NCI-H2171 treated with DMSO at 0.1 percent for 48 hours (cell line): ENCODE measurements at regions not wholly inside any gene's neighbourhood (a gene's known extent, or its start where the extent isn't known, plus 50 kb on each side); places are given as distances from the start of the nearest gene placed in this dataset.

Experiments used
- DNase-seq: peaks from one replicate; lab custom pipeline; 2025; lab: John Stamatoyannopoulos, UW

DNA sequence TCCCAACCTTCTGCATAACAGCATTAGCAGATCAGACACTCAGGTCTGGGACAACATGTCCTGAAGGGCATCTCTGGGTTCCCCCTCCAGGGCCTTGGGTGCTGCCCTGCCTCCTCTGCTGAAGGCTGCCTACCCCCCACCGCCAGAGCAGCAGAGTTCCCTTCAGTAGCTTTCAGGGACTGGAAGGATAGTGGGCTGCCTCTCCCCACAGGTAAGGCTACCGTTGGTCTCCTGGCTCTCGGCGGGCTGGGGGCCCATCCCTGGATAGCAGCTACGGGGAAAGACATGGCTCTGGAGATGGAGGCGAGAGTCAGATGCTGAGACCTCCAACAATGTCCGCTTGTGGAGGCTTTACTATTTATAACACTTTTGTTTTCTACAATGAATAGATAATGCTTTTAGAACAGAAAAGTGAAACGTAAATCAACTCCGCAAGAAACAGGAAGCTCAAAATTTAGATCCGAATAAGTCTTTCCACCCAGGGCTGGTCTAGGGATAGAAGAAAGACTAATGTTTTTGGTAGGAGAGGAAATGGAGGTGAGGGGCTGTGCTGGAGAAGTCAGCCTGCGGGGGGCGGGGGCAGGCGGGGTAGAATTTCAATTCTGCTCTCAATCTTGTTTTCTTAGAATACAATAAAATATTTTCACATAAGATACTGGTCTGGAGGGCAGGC, 58.4 kb downstream of the ARL4C start:
- DNase-seq, result no peak

DNA sequence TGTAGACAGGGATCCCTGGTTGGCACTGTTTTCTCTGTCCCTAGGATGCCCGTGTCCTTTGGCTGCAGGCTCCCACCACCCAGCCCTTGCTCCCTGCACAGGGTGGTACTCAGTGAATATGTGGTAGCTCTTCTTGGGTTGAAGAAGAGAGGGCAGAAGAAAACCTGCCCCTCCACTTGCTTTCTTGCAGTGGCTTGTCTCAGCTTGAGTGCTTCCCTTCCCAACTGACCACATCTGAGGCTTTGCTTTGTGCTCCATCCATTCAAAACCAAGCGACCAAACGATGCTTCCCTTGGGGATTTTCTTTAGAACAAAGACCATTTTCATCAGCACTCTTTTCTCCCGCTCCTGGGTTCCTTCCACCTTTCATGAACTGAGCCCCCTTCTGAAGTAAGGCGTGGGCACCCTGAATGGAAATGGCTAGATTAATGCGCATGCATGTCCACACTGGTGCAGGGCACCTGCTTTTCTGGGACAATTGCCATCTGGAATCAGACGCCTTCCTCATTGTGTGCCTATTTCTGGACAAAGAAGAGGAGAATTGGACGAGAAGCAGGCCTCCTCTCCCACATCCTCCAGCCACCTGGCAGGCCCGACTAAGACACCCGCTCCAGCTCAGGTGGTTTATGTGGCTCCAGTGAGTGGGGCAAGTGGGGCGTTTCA, 59.1 kb downstream of the ARL4C start:
- DNase-seq, result no peak

- no peak for DNase-seq
Observed at GRCh38 chr2:234436482-234436837, 60.4 kb downstream of the ARL4C start.

- no peak for DNase-seq
Observed at GRCh38 chr2:234435836-234436481, 60.9 kb downstream of the ARL4C start.

DNA sequence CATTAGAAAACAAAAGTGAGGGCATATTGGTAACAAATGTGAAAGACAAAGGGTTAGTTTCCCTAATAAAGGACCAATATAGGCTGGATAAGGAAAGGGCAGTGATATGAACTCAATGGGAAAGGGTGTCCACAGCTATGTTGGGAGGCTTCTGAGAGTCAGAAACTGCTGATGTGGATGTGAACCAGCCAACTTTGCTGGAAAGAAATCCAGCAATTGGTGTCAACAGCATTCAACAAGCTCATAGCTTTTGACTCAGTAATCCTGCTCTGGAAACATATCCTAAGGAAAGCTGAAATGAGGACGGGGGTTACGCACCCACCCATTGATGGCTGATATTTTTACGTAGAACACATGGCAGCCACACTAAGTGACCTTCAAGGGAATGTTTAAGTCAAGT, 63.7 kb downstream of the ARL4C start:
- no peak for DNase-seq

DNA sequence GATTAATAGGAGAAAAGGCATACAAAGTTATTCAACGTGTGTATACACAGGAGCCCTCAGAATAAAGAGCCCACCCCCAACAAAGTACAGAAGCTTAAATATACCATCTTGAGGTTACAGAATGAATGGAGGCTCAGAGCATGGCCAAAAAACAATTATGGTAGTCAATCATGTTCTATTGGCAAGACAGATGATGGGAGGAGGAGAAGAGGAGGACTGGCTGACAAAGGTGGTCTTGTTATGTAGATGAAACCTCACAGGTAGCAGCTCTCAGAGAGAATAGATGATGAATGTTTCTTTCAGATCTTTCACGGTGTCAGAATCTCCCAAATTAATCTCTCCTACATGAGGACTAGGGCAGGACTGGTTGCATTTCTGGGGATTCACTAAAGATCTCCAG, 66.0 kb downstream of the ARL4C start:
- DNase-seq, result no peak

DNA sequence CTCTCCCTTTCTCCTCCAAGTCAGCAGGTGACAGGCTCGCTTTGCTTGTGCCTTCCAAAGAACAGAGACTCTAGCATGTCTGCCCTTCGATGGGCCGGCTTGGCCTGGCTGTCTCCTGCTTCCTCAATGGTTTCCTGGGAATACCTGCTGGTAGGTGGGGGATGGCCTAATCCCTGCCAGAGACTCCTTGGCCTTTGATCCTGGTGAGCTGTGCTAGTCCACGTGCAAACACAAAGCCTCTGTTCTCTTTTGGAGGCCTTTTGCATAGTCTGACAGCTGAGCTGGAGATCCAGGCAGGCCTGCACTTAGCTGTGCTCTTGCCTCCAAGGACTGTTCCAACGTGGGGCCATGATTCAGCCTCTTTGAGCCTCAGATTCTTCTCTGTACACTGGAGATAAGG, 67.6 kb downstream of the ARL4C start:
- no peak for DNase-seq

DNA sequence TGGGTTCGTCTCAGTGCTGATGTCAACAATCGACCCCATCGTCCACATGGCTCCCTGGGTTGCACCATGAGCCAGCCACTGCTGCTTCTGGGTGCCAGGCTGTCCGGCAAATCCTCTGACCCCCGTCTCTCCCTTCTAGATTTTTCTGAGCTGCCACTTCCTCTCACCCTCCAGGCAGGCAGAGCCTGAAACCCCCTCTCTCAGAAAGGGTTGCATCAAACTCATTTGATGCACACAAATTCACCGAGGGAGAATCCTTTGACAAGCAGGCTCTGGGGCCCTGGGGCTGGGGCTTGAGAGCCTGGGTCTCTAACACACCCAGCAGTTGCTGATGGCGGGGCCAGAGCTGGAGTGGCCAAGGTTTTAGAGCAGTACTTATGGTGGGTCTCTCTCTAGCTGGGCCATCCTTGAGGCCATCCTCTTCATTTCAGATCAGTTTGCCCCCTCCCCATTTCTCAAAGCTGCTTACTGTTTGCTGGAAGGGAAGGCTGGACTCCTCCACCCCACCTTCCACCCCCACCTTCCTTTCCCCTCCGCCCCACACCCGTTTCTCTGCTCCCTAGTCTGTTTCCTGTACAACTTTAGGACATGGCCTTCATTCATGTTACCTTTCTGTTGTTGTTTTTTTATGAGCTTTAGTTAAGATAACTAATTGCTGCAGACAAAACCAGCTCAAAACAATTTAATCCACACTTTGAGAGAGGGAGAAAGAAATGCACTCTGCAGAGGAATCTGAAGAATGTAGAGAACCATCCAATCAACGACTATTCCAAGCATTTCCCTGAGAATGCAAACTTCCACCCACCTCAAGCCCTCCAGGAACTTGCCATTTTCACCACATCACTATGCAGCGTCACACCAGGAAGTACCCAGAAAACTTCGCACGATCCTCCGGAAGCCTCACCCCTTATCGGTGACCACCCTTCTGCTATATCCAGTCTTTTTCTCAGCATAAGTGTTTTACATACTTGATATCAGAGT, 69.5 kb downstream of the ARL4C start:
- no peak for DNase-seq

GRCh38 chr2:234426616-234427015, 70.3 kb downstream of the ARL4C start:
- no peak for DNase-seq

- DNase-seq, result no peak
Observed at GRCh38 chr2:234425639-234426603, 71.0 kb downstream of the ARL4C start.

DNA sequence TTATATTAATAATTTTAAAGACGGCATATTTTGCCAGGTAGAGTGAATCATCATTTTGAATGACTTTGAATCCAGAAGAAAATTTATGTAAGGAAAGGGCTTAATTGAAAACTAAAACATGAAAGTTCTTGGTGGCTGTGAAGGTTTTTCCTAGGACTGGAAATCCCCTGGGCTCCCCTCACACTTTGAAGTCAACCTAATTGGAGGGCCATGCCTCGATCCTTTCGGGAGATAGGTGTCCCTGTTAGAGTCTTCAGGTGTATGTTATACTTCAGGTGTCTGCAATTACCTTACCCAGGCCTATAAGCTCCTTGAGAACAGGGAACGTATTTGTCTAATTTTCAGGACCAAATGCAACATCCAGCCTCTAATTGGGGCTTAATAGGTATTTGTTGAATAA, 73.0 kb downstream of the ARL4C start:
- no peak for DNase-seq

DNA sequence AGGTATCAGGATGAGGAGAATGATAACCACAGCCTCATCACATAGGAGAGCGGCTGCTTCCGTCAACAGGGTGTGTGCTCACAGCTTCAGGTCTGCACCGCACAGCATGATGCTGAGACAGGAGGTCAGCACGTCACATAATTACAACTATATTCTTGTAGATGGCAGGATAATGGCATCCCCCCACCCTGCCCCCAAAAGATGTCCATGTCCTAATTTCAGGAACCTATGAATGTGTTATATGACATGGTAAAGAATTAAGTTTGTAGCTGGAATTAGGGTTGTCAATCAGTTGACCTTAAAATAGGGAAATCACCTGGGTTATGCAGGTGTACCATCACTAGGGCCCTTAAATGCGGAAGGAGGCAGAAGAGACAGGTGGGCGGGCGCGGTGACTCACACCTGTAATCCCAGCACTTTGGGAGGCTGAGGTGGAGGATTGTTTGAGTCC, 73.9 kb downstream of the ARL4C start:
- no peak for DNase-seq

DNA sequence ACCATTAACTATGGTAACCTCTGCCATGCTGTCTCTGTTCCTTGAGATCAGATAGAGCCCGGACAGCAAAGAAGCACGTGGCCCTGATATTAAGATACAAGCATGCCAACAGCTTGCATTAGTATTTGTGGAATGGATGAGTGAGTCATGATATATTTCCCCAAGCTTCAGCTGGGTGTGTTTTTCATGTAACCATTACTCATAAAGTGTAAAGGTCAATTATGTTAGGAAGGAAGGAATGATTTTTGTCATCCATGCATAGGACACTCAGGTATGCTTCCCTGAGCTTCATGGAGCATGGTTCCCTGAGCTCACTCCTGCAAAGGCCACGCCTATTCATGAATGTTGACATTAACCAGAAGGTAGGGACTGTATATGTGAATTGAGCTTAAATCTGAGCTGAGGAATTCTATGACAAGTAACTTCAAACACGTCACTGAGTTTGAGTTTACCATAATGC, 74.6 kb downstream of the ARL4C start:
- DNase-seq, result no peak

DNA sequence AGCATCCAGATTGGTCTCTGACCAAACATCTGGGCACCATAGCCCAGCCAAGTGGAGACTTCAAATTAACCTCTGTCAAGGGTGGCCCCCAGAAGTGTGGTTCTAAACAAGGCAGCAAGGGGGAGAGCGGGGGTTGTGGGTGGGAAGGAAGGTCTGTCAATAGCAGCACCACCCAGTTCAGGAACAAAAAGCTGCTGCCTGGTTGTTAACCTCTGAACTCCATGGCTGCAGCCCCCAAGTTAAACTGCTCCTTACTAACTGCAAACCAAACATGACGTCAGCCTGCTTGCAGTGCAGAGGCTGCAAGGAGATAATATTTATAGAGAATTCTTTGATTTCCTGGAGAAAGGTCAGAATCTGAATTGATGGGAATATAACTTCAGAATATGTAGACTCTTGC, 76.5 kb downstream of the ARL4C start:
- no peak for DNase-seq

- no peak for DNase-seq
Observed at GRCh38 chr2:234419726-234420125, 77.2 kb downstream of the ARL4C start.

DNA sequence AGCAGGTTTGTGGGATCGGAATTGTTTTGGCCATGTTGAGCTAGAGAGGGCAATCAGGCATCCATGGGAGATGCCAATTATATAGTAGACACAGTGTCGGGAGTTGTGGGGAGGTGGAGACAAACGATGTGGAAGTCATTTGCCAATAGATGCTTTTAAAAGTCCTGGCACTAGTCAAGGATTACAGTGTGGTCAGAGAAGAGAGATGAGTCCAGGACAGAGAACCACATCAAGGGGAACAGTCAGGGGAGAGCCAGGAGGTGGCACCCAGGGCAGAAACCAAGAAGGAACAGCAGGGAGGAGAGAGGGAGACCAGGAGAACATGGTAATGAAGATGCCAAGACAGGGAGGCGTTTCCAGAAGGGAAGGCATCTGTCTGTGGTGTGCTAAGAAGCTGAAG, 81.2 kb downstream of the ARL4C start:
- no peak for DNase-seq

- DNase-seq, result no peak
Observed at GRCh38 chr2:234414596-234414995, 82.3 kb downstream of the ARL4C start.

DNA sequence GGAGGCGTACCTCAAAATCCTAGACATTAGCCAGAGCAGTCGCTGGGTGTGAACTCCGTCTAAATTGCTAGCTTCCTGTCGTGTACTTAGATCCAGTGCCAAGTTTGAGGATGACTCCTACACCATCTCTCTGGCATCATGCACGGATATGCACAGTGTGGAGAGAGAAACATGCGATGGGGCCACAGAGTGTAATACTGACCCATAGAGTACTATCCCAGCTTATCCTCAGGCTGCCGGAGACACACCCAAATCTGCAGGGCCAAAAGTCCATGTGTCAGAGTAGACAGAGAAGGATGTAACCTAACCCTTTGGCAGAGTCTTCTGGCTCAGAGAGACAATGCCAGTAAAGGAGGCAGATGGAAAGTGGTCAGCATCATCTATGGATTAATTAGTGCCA, 84.2 kb downstream of the ARL4C start:
- DNase-seq, result no peak

- DNase-seq, result no peak
Observed at GRCh38 chr2:234411793-234412192, 85.1 kb downstream of the ARL4C start.

DNA sequence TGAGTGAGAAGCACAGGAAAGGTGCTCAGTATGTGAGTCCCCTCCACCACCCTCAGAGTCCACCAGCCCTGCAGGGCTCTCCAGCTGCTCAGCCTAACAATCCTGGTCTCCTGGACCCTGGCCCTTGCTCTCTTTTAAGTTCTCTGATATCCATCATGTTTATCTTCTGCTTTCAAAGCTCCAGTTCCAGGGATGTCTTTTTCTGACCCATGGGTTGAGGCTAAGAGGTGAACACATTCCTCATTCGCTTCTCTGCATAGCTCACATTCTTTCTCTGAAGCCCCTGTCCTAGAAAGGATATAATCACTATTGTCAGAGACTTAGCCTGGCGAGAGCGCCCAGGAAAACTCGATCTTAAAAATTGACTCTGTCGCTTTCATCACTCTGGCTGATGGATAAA, 86.4 kb downstream of the ARL4C start:
- DNase-seq, result no peak

GRCh38 chr2:234409590-234409989, 87.3 kb downstream of the ARL4C start:
- DNase-seq, result no peak
